SHP77 treated with DMSO at 0.1 percent for 48 hours (cell line): ENCODE measurements at regions not wholly inside any gene's neighbourhood (a gene's known extent, or its start where the extent isn't known, plus 50 kb on each side); places are given as distances from the start of the nearest gene placed in this dataset.

Source experiments
- DNase-seq: peaks from one replicate; lab custom pipeline; 2025; lab: John Stamatoyannopoulos, UW

DNA sequence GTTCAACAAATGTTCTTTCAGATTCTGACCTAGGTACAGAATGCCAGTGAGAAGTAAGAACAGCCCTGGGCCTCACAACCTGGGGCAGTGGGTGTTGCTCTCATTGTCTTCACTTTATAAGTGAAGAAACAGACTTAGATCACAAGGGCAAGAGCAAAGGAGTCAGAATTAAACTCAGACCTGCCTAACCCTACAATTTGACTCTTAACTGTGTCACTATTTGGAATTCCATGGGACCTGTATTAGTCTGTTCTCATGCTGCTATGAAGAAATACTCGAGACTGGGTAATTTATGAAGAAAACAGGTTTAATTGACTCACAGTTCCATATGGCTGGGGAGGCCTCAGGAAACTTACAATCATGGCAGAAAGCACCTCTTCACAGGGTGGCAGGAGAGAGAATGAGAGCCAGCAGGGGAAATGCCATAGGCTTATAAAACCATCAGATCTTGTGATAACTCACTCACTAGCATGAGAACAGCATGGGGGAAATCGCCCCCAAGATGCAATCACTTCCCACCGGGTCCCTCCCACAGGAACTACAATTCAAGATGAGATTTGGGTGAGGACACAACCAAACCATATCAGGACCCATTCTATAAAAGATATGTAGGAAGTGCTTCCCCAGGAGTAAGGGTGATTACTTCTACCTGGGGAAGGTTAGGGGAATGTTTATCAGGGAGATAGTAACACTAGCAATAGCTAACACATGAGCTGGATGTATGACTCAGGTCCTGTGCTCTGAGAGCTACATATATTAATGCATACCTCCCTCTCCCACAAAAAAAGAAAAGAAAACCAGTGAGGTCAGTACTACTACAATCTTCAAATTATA, 270.1 kb downstream of the SOX9 start:
- DNase-seq = no peak

DNA sequence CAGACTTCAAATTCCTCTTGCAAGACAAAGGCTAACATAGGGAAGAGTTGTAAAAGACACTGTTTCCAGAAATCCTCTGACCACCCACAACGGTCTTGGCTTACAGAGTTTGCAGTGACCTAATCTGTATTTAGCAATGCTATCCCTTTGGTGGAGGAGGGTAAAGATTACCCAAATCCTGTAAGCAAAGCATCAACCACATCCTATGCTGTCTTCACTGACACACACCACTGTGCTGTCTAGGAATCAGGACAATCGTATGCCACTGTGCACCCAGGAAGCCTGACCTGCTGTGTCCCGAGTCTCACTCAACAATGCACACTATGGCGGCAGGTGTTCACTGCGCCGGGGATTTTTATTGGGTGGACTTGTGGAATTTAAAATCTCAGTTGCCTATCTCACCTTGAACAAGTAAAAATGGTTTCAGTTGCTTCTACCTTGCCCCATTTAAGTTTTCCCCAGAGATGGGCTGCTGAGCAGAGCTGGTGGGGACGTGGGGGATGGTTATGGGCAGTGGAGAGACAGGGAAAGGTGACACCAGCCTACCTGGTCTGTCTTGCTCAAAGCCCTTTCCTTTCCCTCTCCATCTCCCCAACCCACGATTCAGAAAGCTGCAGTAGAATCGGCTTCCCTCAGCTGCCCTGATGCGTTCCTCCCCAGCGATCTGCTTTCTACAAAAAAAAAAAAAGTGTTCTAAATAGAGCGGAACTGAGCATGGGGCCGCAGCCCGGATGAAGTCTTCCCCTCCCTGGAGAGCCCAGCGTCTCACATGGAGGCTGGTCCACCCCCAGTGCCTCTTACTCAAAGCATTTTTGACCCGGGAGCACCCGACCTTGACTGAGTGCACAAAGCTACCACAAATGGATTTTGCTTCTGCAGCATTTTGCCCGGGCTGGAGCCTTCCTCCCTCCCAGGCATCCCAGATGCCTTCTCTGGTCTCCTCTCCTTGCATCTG, 271.5 kb downstream of the SOX9 start:
- DNase-seq = no peak

DNA sequence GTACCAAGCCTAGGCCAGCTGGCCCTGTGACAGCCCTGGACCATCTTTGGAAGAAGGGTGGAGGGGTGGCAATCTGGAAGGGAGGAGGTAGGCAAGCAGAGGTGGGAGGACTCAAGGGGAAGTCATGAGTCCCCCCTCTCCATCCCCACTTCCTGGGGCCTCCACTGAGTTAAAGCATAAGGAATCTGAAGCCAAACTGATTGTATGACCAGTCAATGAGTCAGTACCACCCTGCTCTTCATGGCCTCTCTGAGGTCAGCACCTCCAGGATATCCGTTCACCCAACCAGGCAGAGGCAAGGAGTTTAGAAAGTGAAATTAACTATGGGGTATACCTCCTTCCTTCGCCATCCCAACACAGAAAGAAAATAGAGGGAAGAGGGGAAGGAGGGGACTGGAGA, 272.7 kb downstream of the SOX9 start:
- no peak for DNase-seq

DNA sequence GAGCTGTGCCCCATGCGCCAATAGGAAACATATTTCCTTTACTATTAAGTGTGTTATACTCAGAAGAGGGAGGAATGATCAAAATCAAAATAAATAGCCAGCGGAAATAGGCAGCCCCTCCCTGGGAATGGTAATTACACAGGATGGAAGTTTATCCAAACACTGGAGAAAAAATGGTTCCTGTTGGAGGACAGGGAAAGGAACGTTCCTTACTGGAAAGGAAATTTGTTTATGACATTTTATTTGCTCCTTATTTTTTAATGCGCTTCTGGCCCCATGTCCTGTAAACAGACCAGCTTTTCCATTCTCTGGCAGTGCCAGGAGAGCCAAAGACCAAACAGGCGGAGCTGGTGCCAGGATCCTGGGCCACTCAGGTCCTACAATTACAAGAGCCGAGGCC, 273.7 kb downstream of the SOX9 start:
- DNase-seq = no peak

DNA sequence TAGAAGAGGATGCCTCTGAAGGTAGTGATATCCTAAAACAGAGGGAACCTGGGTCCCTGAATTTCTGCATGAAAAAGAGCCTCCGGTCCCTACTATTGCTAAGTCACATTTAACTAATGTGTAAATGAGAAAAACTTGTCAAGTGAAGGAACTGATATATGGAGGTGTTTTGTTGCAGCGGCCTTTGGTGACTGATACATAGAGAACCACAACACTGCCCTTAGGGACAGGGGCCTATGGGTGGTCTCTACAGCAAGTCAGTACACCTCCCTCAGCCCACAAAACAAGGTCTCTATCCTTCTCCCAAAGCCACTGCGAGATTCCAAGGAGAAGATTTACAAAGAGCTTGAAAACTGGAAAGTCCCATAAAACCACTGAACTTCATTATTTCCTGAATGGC, 275.3 kb downstream of the SOX9 start:
- no peak for DNase-seq

DNA sequence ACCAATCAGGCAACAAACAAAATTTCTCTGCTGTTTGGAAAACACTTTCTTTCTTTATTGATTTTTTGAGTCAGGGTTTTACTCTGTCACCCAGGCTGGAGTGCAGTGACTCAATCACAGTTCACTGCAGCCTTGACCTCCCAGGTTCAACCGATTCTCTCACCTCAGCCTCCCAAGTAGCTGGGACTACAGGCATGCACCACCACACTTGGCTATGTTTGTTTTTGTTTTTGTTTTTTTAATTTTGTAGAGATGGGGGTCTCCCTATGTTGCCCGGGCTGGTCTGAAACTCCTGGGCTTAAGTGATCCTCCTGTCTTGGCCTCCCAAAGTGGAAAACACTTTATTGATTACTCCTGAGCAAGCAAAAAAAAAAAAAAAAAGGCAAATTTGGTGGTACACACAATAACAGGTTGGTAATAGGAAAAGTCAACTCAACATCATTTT, 276.4 kb downstream of the SOX9 start:
- DNase-seq = no peak

DNA sequence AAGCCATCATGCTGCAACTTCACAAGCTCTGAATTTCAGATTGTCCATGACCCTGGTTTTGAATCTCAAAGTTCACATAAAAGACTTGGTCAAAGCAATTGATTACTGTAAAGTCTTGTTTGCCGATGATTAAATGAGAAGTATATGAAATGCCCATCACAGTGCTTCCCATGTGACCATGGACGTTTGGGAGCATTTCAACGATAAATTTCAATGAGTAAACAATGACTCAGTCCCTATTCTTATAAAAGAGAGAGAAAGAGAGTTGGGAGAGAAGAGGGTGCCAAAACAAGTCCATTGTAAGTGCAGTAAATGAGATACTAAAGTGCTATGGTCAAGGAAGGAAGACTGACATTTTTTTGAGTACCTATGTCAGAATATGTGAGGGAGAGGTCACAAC, 276.9 kb downstream of the SOX9 start:
- no peak for DNase-seq

DNA sequence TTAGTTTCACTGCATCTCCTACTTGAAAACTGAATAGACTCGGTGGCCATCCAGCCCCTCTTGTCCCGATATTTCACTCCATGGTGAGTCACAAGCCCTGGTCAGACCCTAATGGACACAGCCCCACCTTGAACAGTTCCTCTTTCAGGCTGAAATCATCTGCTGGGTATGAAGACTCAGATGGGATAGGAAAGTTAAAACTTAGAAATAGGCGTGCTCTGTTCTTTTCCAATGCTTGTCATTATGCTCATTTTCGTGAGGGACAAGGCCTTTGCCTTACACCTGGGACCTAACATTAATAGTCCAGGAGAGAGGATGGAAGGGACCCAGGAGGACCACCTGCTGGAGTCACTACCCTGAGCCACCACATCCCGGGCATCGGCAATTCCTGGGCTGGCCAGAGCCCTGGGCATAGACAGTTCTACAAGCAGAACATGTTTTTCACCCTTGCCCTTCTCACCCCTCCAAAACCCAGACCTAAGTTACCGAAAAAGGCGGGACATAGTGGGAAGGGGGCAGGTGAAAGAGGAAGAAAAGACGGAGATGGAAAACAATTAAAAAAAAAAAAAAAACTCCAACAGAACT, 278.3 kb downstream of the SOX9 start:
- DNase-seq = no peak

DNA sequence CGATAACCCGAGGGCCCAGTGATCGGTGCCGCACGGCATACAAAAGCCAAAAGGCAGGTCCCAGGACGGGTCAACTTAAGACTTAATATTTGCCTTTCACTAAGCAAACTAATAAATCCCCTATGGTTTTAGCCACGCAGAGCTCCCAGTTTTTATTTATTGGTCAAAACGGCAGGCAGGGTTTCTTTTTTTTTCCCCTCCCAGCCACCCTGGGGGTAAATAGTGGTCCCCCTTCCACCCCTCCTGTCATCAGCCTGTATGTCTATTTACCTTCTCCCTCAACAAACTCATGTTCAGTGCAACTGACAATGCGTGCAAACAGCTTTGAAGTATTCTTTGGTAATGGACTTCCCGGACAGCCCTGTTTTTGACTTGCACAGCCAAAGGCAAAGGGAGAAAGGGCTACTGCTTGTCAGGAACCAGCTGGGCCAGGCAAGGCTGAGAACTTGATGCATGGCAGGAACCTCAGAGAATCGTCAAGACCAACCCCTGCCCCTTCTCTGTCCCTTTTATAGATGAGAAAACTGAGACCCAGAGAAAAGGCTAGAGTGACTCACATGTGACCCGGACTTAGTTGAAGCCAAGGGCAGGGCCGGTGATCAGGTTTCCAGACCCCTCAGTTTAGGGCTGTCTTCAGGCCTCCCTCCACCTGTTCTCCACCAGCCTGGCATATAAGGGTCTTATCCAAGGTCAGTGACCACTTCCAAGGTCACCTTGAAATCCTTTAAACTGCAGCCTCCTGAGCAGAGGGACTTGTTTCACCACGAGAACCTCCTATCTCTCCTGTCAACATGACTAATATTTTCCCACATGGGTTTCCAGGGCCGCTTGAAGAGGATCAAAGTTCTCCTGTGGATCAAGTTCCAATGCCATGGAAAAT, 279.0 kb downstream of the SOX9 start:
- DNase-seq = no peak

DNA sequence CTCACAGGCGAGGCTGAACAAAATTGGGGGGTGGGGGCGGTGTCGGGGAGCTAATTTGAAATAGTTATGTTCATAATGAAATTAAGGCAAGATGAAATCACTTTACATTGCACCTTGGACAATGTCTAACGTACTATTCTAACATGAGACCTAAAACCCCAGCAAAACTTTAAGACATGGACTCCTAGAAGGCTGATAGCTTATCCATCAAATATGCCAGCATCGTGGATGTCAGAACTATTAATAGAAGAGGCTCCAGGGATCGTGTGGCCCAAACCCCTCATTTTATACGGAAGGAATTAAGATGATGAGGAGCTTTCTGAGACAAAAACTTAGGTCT, 279.6 kb downstream of the SOX9 start:
- DNase-seq = no peak

DNA sequence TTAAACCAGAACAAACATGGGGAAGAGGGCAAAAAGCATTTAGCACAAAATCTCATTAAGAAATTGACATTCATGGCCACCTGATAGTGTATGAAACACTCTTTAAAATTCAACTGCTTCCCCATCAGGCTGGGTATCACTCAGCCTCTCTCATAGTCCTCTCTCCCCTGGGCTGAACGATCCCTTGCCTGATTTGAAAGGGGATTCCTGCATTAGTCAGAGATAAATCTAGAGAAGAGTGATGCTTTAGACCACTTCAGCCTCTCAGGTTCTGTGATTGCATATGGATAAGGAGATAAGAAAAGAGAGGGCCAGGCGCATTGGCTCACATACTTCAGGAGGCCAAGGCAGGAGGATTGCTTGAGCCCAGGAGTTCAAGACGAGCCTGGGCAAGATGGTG, 280.0 kb downstream of the SOX9 start:
- no peak for DNase-seq

DNA sequence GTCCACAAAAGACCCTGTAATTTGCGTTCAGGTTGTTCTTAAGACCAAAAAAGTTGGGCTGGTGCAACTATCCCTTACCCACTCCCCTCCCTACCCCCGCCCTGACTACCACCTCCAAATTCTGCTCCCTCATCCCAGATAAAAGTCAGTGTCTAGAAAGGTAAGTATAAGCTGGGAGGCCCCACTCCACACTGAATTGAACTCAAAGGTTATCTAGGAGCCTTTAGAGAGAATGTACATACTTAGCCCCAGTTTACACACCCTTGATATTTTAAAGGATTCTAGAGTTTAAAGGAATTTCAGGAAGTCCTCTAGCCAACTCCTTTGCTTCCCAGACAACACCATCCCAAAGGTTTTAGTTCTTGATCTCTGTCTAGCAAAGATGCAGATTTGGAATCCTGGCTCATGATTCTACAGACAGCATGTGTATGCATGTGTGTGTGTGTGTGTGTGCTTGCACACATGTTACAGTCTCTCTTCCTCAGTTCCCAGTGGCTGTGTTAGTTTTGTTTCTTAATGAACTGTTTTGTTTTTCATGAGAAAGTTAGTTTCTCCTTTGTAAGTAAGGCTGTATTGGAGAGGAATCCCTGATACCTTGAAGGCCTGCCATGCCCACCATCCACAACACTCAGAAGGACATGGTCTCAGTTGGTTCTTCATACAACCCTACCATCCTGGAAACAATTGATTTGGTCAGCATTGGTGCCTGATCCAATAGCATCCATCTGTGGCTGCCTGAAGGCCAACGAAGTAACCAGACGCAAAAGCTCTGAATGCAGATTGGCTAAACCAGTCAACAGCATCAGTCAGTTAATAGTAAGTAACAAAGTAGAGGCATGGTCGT, 281.3 kb downstream of the SOX9 start:
- no peak for DNase-seq

DNA sequence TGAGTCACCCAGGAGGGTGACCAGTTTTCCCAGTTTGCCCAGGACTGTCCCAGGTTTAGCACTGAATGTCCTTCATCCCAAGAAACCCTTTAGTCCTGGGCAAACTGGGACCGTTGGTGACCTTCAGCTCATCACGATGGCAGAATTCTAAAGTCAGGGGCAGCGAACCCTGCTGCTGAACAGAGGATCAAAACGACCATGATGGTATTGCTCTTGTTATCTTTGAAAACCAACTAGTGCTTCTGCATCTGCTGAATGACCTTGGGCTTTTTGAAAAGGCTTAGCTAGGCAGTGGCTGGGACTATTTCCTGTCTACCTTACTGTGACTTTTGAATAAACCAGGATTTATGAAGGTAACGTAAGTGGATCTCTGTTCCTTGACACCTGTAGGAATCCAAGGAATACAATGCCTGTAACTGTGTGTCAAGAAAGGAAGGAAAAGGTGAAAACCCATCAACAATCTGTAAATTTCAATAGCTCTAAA, 281.9 kb downstream of the SOX9 start:
- no peak for DNase-seq

DNA sequence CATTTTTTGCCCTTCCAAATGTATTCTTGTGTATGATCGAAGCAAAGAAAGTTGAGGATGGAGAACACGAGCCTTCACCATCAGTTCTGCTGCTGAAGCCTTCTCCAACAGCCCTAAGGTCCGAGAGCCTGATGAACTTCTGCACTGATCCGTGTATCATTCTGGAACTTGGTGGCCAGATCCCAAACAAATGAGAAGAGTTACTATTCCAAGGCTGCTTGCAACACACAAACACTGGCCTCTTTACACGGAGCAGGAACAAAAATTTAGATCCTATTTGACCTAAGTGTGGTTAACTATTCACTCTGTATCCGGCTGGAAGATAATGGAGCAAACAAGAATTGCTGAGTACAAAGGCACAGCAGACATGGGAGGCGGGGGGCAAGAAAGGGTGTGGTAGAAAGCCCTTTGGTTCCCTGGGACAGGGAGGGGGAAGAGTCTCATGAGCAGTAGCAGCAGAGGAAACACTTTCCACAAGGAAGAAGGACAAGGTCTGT, 282.9 kb downstream of the SOX9 start:
- DNase-seq = no peak

DNA sequence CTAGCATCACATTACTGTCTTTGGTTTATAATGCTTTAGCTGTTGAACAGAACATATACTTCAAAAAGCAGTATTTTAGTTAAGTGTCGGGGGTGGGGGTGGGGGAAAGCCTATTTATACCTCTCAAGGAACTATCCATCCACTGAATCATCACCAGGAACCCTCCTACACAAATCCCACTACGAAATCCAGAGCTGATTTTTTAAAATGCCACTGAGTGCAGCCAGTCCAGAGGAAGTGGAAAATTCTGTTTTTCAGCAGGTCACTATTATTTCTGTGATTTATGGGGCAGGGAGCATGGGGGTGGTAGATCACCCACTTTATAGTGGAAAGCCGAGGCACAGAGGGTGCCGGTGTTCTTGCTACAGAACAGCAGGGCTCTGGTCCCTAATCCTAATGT, 284.1 kb downstream of the SOX9 start:
- no peak for DNase-seq

DNA sequence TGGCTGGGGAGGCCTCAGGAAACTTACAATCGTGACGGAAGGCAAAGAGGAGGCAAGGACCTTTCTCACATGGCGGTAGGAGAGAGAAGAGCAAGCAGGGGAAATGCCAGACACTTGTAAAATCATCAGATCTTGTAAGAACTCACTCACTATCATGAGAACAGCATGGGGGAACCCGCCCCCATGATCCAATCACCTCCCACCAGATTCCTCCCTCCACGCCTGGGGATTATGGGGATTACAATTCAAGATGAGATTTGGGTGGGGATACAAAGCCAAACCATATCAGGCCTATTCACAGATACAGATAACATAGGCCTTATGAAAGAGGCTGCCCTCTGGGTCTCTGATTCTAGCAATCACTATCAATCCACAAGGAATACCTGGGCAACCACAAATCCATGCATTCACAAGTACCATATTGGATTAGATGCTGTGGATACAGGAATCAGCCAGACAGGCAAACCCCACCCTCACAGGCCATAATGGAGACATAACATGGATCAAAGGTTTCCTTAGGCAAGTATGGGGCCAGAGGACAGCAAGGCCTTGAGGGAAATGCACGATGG, 284.9 kb downstream of the SOX9 start:
- DNase-seq = no peak

DNA sequence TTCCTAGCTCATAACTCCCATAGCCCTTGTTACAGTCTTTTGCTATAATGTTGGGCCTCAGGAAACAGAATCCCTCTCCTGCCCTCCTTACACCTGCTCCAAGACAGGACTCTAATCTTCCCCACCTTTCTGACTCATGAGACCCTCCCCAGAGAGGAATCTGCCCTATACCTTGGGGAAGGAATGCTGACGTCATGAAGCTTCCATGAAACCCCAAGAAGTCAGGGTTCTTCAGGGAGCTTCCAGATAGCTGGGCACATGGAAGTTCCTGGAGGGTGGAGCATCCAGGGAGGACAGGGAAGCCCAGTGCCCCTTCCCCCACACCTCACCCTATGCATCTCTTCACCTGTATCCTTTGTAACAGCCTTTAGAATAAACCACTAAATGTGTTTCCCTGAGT, 285.7 kb downstream of the SOX9 start:
- no peak for DNase-seq

DNA sequence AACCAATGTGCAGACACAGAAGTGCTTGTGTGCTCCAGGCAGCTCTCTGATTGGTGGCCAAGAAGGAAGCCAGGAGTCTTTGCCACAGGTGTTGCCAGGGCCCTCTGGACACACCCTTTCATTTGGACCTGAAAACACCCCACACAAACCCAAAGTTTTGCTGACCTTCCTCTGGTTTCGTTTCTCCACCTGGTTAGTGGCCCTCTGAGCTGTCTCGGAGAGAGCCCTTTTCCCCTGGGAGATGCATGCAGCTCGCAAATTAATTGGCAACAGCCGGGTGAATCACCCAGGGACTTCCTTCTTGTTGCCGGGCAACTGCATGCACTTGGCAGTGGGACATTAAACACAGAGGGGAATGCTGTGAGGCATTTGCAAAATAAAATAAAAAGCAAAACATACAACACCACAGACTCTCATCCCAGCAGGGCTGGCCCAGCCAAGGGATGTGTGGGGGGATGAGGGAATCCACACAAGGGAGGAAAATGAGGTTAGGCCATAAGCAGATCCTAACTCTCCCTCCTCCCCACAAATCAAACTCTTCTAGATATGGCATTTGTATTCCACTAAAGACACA, 286.6 kb downstream of the SOX9 start:
- no peak for DNase-seq

DNA sequence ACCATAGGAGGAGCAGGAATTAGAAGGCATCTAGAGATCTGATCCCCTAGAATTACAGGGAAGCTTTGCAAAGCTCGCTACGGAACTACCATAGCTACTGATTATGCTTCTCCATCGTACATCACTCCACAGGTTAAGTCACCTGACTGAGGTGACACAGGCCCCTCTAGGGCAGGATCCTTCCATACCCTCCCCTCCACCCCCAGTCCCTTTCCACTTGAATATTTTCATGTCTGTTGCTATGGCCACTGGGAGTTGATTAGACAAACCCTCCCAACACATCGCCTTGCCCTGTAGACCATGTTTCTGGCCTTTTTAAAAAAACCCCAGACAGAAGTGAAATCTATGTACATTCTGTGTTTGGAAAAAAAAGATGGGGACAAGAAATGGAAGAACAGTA, 287.1 kb downstream of the SOX9 start:
- DNase-seq = no peak

DNA sequence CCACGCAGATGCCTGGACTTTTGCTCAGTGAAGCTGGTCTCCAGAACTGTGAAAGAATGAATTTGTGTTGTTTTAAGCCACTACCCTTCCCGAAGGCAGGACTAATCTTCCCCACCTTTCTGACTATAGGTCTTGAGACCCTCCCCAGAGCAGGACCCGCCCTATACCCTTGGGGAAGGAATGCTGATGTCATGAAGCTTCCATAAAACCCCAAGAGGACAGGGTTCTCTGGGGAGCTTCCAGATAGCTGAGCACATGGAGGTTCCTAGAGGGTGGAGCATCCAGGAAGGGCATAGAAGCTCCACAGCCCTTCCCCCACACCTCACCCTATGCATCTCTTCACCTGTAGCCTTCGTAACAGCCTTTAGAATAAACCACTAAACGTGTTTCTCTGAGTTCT, 287.8 kb downstream of the SOX9 start:
- no peak for DNase-seq
